Lower leg skin (tissue), 3 donors: ENCODE measurements at regions not wholly inside any gene's neighbourhood (a gene's known extent, or its start where the extent isn't known, plus 50 kb on each side); places are given as distances from the start of the nearest gene placed in this dataset.

ENCODE experiments used
- CTCF ChIP-seq, 3 donors: fragments of 450-650 bp; IDR thresholded peaks; one replicate each; pipeline ENCODE4 v1.5.1; 2016; ENCODE audit warnings: antibody characterized with exemption in 3 of 3, mild to moderate bottlenecking in 3 of 3, moderate library complexity in 2 of 3
- POLR2A ChIP-seq, 2 donors: fragments of 450-650 bp; IDR thresholded peaks; one replicate each; pipeline ENCODE4 v1.6.1; 2016 to 2017; ENCODE audit warnings: antibody characterized with exemption in 2 of 2, mild to moderate bottlenecking in 1 of 2, moderate library complexity in 1 of 2

GRCh38 chr9:84502066-84502465 is 161.5 kb upstream of the SLC28A3 start:
- no peak for TF ChIP-seq CTCF (IDR thresholded peaks at IDR 0.05)
- TF ChIP-seq POLR2A (IDR thresholded peaks at IDR 0.05): no peak
